ENCODE measurements at regions not wholly inside any gene's neighbourhood (a gene's known extent, or its start where the extent isn't known, plus 50 kb on each side); places are given as distances from the start of the nearest gene placed in this dataset.

- no peak for TF ChIP-seq CTCF (IDR thresholded peaks at IDR 0.05)
- no peak for TF ChIP-seq POLR2A (IDR thresholded peaks at IDR 0.05; ENCODE audit: low read length)
- no peak for TF ChIP-seq SMC3 (IDR thresholded peaks at IDR 0.05)
- no peak for TF ChIP-seq MAZ (IDR thresholded peaks at IDR 0.05; ENCODE audit: borderline replicate concordance, low read depth, low read length)
These were observed 615.6 kb upstream of the SOX11 start for GRCh38 chr2:5076599-5076998.
